ENCODE measurements at regions not wholly inside any gene's neighbourhood (a gene's known extent, or its start where the extent isn't known, plus 50 kb on each side); places are given as distances from the start of the nearest gene placed in this dataset.

- TF ChIP-seq POLR2A (IDR thresholded peaks at IDR 0.05) (no peak), CTCF (IDR thresholded peaks at IDR 0.05) (no peak)
Measured at GRCh38 chr16:51071326-51071725, 79.7 kb downstream of the SALL1 start.
